ENCODE measurements at regions not wholly inside any gene's neighbourhood (a gene's known extent, or its start where the extent isn't known, plus 50 kb on each side); places are given as distances from the start of the nearest gene placed in this dataset.

DNA sequence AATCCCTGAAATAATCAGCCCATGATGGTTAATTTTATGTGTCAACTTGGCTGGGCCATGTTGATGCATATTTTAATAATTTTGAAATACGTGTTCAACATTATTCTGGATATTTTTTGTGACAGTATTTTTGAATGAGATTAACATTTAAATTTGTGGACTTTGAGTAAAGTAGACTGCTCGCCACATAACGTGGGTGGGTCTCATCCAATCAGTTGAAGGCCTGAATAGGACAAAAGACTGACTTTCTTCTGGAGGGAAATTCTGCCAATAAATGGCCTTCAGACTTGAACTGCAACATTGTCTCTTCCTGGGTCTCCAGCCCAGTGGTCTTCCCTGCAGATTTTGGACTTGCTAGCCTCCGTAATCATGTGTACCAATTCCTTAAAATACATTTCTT, 53.6 kb upstream of the BICC1 start:
- TF ChIP-seq, protein P1, sequence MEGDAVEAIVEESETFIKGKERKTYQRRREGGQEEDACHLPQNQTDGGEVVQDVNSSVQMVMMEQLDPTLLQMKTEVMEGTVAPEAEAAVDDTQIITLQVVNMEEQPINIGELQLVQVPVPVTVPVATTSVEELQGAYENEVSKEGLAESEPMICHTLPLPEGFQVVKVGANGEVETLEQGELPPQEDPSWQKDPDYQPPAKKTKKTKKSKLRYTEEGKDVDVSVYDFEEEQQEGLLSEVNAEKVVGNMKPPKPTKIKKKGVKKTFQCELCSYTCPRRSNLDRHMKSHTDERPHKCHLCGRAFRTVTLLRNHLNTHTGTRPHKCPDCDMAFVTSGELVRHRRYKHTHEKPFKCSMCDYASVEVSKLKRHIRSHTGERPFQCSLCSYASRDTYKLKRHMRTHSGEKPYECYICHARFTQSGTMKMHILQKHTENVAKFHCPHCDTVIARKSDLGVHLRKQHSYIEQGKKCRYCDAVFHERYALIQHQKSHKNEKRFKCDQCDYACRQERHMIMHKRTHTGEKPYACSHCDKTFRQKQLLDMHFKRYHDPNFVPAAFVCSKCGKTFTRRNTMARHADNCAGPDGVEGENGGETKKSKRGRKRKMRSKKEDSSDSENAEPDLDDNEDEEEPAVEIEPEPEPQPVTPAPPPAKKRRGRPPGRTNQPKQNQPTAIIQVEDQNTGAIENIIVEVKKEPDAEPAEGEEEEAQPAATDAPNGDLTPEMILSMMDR (optimal IDR thresholded peaks at IDR 0.05 in 1 of 3, IDR thresholded peaks at IDR 0.05 in 1 of 3, conservative IDR thresholded peaks at IDR 0.05 in 1 of 3; ENCODE audit: extremely low read depth in 1 of 3, insufficient read depth in 2 of 3, low read length in 3 of 3) = no peak
- no peak for TF ChIP-seq EZH2 (IDR thresholded peaks at IDR 0.05; ENCODE audit: low read length)

All from keratinocyte (primary cell).